ENCODE measurements at regions not wholly inside any gene's neighbourhood (a gene's known extent, or its start where the extent isn't known, plus 50 kb on each side); places are given as distances from the start of the nearest gene placed in this dataset.
"Not testable (repeated sequence)": the region's sequence is repeated elsewhere in the genome, so short reads cannot be mapped to it uniquely, and the experiment has no call there.

- no peak for DNase-seq
Measured at GRCh38 chr1:83060651-83061390, 938.1 kb downstream of the TTLL7 start.

GRCh38 chr1:83060221-83060620, 938.7 kb downstream of the TTLL7 start:
- no peak for DNase-seq

- no peak for DNase-seq
Measured at GRCh38 chr1:83058327-83058726, 940.6 kb downstream of the TTLL7 start.

- no peak for DNase-seq
Measured at GRCh38 chr1:83055391-83056170, 943.4 kb downstream of the TTLL7 start.

- no peak for DNase-seq
Measured at GRCh38 chr1:83053446-83053845, 945.5 kb downstream of the TTLL7 start.

- DNase-seq = no peak
Measured at GRCh38 chr1:83052865-83053264, 946.1 kb downstream of the TTLL7 start.

GRCh38 chr1:83051053-83051452, 947.9 kb downstream of the TTLL7 start:
- DNase-seq = not testable (repeated sequence)

- DNase-seq = no peak
Measured at GRCh38 chr1:83043244-83043643, 955.7 kb downstream of the TTLL7 start.

GRCh38 chr1:83039091-83039490, 959.8 kb downstream of the TTLL7 start:
- DNase-seq = not testable (repeated sequence)

GRCh38 chr1:83034851-83035250, 964.1 kb downstream of the TTLL7 start:
- DNase-seq = no peak

- no peak for DNase-seq
Measured at GRCh38 chr1:83033682-83034081, 965.2 kb downstream of the TTLL7 start.

- DNase-seq = no peak
Measured at GRCh38 chr1:83029916-83030315, 969.0 kb downstream of the TTLL7 start.

- no peak for DNase-seq
Measured at GRCh38 chr1:83029050-83029449, 969.9 kb downstream of the TTLL7 start.

GRCh38 chr1:83028467-83028866, 970.5 kb downstream of the TTLL7 start:
- no peak for DNase-seq

- peak; percentile 24 for DNase-seq
Measured at GRCh38 chr1:83027511-83027910, 971.4 kb downstream of the TTLL7 start.

GRCh38 chr1:83026745-83027144, 972.2 kb downstream of the TTLL7 start:
- DNase-seq = no peak

GRCh38 chr1:83024251-83024767, 974.6 kb downstream of the TTLL7 start:
- no peak for DNase-seq

- no peak for DNase-seq
Measured at GRCh38 chr1:83023212-83023611, 975.7 kb downstream of the TTLL7 start.

GRCh38 chr1:83022206-83022605, 976.7 kb downstream of the TTLL7 start:
- no peak for DNase-seq

- DNase-seq = no peak
Measured at GRCh38 chr1:83017701-83018100, 981.2 kb downstream of the TTLL7 start.

GRCh38 chr1:83017276-83017675, 981.7 kb downstream of the TTLL7 start:
- no peak for DNase-seq

- no peak for DNase-seq
Measured at GRCh38 chr1:83016354-83016849, 982.5 kb downstream of the TTLL7 start.

- no peak for DNase-seq
Measured at GRCh38 chr1:83015163-83015562, 983.8 kb downstream of the TTLL7 start.

- no peak for DNase-seq
Measured at GRCh38 chr1:83012950-83013349, 986.0 kb downstream of the TTLL7 start.

Measured in NCI-H748 treated with DMSO at 0.1 percent for 48 hours (cell line).